HG03139 (cell line): ENCODE measurements at regions not wholly inside any gene's neighbourhood (a gene's known extent, or its start where the extent isn't known, plus 50 kb on each side); places are given as distances from the start of the nearest gene placed in this dataset.

Experiments
- ATAC-seq: cut with Tn5 transposase; IDR thresholded peaks from one replicate; pipeline ENCODE4 v1.9.1; 2021; ENCODE audit not compliant: unreplicated experiment

DNA sequence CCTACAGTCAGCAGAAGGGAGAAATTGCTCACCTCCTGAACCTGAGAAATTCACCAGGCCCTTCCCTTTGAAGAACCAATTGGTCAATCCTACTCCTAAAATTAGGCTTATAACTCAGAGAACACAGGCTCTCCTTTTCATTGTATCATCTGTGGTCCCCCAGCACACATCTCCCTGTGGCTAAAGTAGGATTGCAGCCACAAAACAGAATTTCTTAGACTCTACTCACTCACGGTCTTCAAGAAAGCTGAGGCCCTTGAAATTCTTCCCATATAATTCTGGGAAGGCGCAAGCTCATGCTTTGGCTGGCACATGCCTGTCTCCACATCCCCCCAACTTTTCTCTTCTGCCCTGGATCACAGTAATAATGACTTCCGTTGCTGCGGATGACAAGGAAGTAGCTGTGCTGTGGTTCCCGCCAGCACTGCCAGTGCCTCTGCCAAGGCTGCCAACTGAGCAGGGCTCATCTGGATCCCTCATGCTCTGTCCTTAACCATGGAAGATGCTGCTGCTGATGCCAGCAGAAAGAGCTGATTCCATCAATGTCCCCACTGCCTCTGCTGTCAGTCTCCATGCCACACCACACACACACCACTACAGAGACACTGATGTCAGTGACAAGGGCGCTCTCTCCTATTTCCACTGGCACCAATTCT lies 200.6 kb upstream of the POU2AF2 start:
- ATAC-seq = no peak

- no peak for ATAC-seq
Measured at GRCh38 chr11:111039982-111040381, 205.5 kb upstream of the POU2AF2 start.

DNA sequence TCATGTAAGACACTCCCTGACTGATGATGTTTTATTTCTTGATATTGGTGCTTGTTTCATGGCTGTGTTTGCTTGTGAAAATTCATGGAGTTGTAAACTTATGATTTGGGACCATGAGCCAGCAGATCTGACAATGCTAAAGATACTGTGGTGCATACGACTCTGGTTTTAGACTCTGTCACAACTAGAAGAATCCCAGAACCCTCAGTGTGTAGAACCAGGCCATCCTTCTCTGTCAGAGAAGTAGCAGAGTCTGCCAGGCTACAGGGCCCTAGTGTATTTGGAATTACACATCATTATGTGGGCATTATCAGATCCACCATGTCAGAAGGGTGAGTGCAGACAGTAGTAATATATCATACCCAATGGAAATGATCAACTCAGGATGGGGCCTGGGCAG lies 209.8 kb upstream of the POU2AF2 start:
- no peak for ATAC-seq

DNA sequence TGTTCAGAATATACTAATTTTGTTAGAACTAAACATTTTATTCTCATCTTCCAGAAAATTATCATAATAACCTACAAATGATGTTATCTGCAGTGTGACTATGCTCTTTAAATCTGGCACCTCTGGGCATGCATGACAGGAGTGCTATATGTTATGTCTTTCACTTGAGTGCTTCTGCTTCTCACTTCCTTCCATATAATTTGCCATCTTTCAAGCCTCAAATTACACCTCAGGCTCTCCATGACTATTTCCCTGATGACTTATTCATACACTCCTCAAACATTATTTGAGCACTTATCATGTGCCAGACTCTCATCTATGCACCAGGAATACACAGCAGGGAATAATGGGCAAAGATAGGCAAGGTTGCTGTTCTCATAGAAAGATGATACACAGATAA lies 219.3 kb upstream of the POU2AF2 start:
- no peak for ATAC-seq

DNA sequence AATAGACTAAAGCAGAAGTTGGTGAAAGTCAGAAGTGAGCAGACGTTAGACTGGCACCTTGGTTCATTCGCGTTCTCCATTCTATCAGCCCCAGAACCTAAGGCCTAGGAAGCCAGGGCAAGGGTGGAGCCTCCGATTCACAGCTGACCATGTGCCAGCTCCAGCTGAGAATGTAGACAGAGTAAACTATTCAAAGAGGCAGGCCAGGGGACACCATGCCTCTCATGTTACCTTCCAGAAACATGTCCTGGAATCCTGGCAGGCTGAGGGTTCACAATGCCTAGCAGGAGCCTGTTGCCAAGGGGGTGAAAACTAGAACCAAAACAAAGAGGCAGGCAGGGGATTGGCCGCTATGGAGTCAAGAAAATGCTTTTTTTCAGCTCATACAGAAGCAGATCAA lies 224.4 kb upstream of the POU2AF2 start:
- no peak for ATAC-seq

GRCh38 chr11:111019871-111020670 lies 225.5 kb upstream of the POU2AF2 start:
- ATAC-seq = no peak

GRCh38 chr11:111019451-111019850 lies 226.1 kb upstream of the POU2AF2 start:
- ATAC-seq = no peak

DNA sequence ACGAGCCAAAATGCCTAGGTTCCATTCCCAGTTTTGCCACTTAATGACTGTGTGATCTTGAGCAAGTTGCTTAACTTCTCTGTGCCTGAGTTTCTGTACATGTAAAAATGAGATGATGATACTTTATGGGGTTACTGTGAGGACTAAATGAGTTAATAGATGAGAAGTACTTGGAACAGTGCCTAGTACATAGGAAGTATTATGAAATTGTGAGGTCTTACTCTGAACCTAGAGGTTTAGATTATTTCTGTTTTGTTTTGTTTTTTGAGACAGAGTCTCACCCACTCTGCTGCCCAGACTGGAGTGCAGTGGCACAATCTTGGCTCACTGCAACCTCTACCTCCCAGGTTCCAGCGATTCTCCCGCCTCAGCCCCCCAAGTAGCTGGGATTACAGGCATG lies 227.0 kb upstream of the POU2AF2 start:
- no peak for ATAC-seq

DNA sequence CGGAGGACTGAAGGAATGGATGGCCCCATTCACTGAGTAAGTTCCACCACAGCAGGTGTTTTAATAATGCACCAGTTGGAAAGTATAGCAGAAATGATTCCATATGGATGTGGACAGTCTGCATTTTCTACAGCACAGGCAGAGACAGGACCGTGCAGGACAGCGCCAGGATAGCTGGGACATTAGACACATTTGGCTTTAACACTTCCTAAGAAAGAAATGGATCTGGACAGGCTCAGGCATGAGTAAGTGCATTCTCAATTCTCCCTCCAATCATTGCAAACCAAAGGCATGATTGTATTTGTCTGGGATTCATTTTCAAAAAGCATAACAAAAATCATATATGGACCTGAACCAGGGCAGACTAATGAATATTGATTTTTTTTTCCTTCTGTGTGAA lies 233.0 kb upstream of the POU2AF2 start:
- no peak for ATAC-seq

GRCh38 chr11:111011275-111011594 lies 234.3 kb upstream of the POU2AF2 start:
- ATAC-seq = no peak

DNA sequence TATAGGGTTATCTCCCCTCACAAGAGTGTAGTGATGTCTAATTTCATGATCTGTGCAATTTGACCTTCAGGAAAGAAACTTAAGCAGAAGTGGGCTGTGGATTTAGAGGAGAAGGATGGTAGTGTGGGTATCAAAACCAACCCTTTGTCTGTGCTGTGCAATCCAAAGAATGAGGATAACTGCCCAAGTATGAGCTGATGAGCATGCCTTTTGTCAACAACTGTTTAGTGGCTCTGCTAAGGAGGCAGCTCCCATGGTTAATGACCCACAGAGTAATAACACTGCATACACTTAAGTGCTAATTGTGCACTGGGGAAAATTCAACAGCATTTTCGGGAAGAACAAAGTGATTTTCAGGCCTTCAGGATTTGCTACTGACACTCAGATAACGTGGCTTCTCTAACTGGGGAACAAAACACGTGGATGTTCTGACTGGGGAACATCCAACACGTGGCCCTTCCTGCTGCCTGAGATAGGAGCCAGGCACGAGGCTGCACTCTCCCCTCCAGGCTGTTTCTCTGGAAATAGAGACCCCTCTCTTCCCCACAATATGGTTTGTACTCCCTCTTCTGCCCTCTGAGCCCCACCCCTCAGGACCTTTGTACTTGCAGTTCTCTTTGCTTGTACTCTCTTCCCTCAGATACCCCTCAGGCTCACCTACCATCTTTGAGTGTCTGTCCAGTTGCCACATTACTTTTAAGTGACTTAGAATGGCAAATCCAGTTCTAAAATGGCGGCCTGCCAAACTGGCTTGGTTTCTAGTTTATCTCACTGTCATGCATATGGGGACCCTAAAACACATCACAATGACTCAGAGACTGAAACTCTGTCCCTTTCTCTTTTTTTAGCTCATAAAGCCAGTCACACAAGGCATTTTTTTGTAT lies 234.9 kb upstream of the POU2AF2 start:
- no peak for ATAC-seq

- ATAC-seq = no peak
Measured at GRCh38 chr11:111006227-111006626, 239.3 kb upstream of the POU2AF2 start.

DNA sequence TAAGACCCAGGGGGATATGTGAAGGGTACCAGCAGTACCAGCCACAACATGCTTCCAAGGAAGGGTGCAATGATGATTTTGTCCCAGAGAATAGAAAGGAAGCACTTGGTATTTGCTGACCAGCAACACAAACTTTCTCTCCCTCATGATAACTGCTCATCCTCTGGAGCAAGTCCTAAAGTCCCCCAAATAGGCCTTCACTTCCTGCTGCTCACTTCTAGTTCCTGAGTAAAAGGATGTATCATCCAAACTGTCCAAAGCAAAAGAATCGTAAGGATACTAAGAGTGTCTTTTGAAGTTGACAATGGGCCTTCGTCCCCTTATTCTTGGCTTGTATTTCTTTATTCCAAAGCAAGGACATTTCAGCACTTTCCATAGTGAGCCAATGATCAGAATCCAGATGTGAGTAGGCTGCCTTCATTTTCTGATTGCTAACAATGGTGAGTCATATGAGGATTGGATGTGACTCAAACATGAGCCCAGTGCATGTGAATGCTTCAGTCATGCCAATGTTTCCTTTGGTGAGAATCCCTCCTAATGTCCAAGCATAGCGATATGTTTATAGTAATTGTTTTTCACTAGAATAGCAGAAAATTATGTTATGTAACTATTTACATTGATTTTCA lies 243.4 kb upstream of the POU2AF2 start:
- ATAC-seq = no peak

DNA sequence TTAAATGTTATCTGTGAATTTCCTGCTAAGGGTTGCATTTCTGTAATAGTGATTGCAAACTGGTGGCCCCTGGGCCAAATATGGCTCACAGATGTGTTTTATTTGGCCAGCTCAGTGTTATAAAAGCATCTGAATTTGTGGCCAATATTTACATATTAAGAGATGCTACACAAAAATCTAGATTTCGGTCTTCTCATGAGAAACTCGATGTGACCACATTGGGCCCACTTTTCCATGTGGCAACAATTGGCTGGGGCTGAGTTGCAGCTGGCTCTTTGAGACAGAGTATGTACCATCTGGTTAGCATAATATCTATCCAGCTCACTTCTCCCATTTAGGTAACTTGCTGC lies 244.5 kb upstream of the POU2AF2 start:
- no peak for ATAC-seq

- ATAC-seq = no peak
Measured at GRCh38 chr11:111000400-111001080, 245.0 kb upstream of the POU2AF2 start.

DNA sequence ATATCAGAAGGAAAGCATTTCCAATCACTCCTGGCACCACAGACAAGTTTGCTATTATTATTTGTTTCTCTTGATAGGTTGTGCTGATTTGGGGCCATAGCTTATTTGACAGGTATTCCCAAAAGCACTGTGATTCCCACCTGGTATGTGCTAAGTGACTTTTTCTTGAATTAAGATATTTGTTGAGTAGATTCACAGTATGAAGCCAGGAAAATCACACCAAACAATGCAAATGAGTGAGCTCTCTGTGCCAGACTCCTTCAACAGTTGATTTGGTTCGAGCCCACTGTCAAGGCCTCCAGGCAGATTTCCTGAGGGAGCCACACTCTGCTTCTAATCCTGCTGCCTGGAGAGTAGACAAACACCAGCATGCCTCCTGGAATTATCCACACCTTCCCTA lies 253.0 kb upstream of the POU2AF2 start:
- no peak for ATAC-seq

DNA sequence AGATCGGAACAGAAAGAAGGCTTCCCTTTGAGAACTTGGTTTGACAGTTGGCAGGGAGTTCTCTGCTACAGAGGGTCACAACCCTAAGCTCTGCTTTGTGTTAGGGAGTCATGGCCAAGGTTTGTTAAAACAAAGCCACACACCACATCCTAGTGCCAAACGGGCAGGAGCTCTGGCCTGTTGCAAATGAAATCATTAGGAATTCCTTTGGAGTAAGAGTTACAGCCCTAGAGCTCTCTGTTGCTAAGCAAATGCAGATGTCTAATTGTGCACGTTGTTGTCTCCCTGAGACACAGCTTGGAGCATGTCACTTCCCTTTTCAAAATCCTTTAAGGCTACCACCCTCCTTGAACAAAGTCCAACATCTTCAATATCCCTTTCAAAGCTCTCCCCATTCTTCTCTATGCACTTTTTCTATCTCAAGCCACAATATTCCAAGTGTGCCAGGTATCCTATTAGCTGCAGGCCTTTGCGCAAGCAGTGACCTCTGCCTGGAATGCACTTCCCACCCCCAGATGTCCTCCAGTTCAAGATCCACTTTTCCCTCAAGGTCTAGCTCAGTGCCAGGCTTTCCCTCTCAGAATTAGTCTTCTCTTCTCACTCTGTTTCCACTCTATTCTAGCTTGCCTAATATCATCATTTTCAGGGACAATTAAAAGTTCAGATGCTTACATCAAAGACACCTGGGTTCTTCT lies 253.7 kb upstream of the POU2AF2 start:
- ATAC-seq = no peak

DNA sequence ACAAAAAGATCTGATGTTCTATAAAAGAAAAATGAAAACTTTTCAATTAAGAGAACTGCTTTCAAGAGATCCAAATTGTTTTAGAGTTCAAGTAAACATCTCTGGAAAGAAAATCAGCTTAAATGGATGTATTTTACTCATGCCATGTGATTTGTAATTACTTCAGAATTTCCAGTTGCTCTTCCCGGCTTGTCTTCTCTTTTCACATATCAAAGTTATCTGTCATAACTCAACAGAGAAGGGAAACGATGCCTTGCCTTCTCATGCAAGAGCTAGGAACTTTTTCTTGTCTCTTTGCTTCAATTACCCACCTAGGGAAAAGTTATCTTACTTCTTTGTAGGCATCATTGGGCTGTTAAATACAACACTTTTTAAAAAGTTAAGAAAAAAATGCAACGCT lies 255.2 kb upstream of the POU2AF2 start:
- no peak for ATAC-seq

DNA sequence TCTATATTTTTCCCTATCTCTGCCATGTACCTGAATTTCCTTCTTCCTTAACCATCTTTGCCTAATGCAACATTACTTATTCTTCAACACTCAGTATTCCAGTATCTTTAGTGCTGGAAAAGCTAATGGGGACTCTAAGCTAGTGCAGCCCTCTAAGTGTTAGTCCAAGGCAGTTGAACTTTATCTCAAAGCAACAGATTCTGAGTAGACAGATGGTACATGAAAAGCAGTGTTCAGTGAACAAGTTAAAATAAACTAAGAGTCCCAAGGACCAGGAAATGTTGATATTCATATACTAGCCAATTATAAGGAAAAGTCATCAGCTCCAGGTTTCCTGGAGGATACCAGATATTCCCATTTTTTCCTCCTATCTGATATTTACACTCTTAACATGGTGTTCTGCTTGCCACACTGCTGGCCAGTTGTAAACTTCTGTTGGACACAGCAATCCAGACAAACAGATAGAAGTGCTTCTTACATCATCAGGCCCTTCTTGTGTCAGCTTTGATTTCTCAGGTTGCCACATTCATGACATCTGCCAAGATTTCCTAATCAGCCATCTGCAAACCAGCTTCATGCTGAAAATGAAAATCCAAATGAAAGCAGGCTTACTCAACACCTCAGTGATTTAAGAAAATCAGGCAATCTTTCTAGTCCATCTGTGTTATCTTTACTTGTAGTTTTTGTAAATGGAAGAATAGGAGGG lies 255.9 kb upstream of the POU2AF2 start:
- no peak for ATAC-seq

DNA sequence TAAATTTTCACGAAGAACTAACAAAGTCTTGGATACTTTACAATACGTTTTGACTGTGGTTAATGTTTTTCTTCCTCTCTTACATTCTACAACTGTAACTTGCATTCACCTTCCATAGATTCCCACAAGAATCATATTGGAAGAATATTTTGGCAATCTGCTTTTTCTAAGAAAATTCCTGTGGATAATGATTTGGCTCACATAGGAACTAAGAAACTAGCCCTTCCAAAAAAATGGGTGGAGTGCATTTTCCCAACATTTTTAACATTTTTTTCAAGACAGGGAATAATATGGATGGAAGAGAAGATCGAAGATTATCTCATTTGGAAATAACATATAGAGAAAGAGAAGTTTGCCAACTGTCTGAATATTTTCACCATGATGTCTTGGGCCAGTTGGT lies 256.9 kb upstream of the POU2AF2 start:
- ATAC-seq = no peak
